Lower lobe of right lung (tissue), 2 donors: ENCODE measurements at regions not wholly inside any gene's neighbourhood (a gene's known extent, or its start where the extent isn't known, plus 50 kb on each side); places are given as distances from the start of the nearest gene placed in this dataset.

Experiments
- ATAC-seq, 2 donors: fragments of 200-7000 bp; cut with Tn5 transposase; one replicate each; pipeline ENCODE4 v1.9.1; 2020 to 2022; ENCODE audit warnings: mild to moderate bottlenecking in 2 of 2, moderate library complexity in 2 of 2
- DNase-seq: peaks from one replicate; pipeline ENCODE4 v3.0.0-alpha.2; 2020
- H3K27ac ChIP-seq: fragments of 200-600 bp; one replicate; pipeline ENCODE4 v1.8.0; 2022
- H3K27me3 ChIP-seq: fragments of 200-600 bp; one replicate; pipeline ENCODE4 v1.8.0; 2022; ENCODE audit warnings: low read depth
- H3K36me3 ChIP-seq: fragments of 200-600 bp; one replicate; pipeline ENCODE4 v1.8.0; 2022; ENCODE audit warnings: mild to moderate bottlenecking
- H3K4me1 ChIP-seq: fragments of 200-600 bp; one replicate; pipeline ENCODE4 v1.8.0; 2022
- H3K4me3 ChIP-seq: fragments of 200-600 bp; one replicate; pipeline ENCODE4 v1.8.0; 2022; ENCODE audit warnings: mild to moderate bottlenecking
- H3K9me3 ChIP-seq: fragments of 200-600 bp; one replicate; pipeline ENCODE4 v1.8.0; 2022
- intact Hi-C: fragments of 100-400 bp; cut with DNase I; formaldehyde crosslinking; loops from one replicate; pipeline ENCODE4 v1.11.0; 2022
- TF ChIP-seq, protein P1 (sequence below): fragments of 200-600 bp; IDR thresholded peaks from one replicate; pipeline ENCODE4 v1.8.0; 2022; ENCODE audit warnings: antibody characterized with exemption, mild to moderate bottlenecking
- donor health status: DM: no; HTN: yes; CAD: no; lungs with severe emphysema.

DNA sequence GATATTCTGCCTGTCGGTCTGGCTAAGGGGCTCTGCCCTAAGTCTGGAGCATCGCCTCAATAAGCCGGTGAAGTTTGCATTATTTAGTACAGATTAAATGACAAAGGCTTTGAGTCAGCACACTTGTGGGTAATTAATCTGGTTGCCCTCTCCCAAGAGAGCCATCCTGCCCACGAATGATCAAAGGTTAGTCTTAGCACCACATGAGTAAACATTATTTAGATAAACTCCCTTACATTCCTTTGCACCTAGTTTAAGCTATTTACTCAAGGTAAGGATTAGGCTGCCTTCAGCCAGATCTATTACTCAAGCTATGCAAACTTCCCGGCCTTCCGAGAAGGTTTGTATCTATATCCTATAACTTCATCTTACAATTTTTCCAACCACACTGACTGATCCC lies 572.1 kb downstream of the CHSY3 start:
- intact Hi-C loops: no loop called here
- no peak for DNase-seq
- TF ChIP-seq, protein P1, sequence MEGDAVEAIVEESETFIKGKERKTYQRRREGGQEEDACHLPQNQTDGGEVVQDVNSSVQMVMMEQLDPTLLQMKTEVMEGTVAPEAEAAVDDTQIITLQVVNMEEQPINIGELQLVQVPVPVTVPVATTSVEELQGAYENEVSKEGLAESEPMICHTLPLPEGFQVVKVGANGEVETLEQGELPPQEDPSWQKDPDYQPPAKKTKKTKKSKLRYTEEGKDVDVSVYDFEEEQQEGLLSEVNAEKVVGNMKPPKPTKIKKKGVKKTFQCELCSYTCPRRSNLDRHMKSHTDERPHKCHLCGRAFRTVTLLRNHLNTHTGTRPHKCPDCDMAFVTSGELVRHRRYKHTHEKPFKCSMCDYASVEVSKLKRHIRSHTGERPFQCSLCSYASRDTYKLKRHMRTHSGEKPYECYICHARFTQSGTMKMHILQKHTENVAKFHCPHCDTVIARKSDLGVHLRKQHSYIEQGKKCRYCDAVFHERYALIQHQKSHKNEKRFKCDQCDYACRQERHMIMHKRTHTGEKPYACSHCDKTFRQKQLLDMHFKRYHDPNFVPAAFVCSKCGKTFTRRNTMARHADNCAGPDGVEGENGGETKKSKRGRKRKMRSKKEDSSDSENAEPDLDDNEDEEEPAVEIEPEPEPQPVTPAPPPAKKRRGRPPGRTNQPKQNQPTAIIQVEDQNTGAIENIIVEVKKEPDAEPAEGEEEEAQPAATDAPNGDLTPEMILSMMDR: no peak

DNA sequence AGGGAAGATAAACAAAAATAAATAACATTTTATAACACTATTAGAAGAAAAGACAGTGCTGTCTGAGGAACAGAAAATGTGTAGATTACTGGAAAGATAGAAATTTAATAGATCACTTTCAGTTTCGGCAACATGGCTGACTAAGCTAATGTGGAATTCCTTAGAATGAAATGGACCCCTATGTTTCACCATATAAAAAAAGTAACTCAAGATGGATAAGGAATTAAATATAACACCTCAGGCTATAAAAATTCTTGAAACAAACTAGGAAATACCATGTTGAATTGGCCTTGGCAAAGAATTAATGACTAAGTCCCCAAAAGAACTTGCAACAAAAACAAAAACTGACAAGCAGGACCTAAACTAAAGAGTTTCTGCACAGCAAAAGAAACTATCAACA lies 558.3 kb downstream of the CHSY3 start:
- ATAC-seq: no peak
- no peaks in the 10 kb centered on the region for H3K27me3 ChIP-seq
- intact Hi-C loops: no loop called here
- no peaks in the 10 kb centered on the region for H3K4me1 ChIP-seq
- H3K4me3 ChIP-seq: no peak overlapping the region
- H3K9me3 ChIP-seq: no peaks in the 10 kb centered on the region
- H3K27ac ChIP-seq: no peak overlapping the region
- no peaks in the 10 kb centered on the region for H3K36me3 ChIP-seq
- TF ChIP-seq, protein P1: no peak
- DNase-seq: no peak

More for the DNA sequence above, 572.1 kb downstream of the CHSY3 start:
- ATAC-seq: no peak
- Histone ChIP-seq H3K36me3 (no peaks in the 10 kb centered on the region), H3K4me1 (no peaks in the 10 kb centered on the region), H3K27me3 (no peaks in the 10 kb centered on the region), H3K4me3 (no peak overlapping the region), H3K27ac (no peak overlapping the region), H3K9me3 (peaks cover 14% of the 10 kb centered on the region)

DNA sequence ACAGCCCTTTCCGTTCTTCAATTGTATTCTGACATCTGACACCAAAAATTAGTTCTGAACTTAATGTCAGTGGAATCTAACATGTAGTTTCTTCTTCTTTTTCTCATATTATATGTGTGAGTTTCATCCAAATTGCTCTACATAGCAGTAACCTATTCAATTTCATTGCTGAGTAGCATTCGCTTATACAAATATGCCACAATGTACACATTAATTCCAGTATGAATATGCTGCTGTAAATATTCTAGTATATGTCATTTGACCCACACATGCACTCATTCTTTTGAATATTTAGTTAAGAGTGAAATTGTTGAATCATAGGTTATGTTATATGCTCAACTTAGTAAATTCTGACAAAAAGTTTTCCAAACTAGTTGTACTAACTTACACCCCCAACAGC lies 550.9 kb downstream of the CHSY3 start:
- DNase-seq: no peak
- ATAC-seq: no peak
- Histone ChIP-seq H3K36me3 (no peaks in the 10 kb centered on the region), H3K4me1 (no peaks in the 10 kb centered on the region), H3K27ac (no peak overlapping the region), H3K4me3 (no peak overlapping the region), H3K27me3 (no peaks in the 10 kb centered on the region), H3K9me3 (peaks cover 11% of the 10 kb centered on the region)
- TF ChIP-seq, protein P1: no peak
- intact Hi-C loops: no loop called here

DNA sequence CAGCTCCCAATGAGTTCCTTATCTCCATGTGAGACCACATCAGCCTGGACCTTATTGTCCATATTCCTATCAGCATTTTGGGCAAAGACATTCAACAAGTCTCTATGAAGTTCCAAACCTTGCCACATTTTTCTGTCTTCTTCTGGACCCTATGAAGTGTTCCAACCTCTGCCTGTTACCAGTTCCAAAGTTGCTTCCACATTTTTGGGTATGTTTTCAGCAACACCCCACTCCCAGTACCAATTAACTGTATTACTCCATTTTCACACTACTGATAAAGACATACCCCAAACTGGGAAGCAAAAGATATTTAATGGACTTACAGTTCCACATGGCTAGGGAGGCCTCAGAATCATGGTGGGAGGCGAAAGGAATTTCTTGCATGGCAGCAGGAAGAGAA lies 548.5 kb downstream of the CHSY3 start:
- Histone ChIP-seq H3K27me3 (no peaks in the 10 kb centered on the region), H3K27ac (no peak overlapping the region), H3K4me1 (no peaks in the 10 kb centered on the region), H3K9me3 (peaks cover 11% of the 10 kb centered on the region), H3K36me3 (no peaks in the 10 kb centered on the region), H3K4me3 (no peak overlapping the region)
- TF ChIP-seq, protein P1: no peak
- intact Hi-C loops: no loop called here
- DNase-seq (no peak), ATAC-seq (no peak)

DNA sequence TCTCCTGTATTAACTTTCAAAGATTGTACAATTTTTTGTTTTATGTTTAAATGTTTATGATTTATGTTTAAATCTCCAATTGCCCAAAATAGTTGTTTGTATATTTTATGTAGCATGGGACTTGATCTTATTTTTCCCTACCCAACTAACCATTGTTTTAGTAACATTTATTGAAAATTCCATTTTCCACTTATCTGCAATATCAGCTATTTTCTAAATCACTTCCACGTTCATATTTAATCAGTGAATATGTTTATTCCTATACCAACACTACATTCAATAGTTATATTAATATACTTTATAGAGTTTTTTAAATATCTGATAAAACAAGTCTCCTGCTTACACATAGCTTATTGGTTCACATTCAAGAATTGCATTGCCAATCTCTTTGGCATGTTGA lies 532.2 kb downstream of the CHSY3 start:
- DNase-seq (no peak), ATAC-seq (no peak)
- no peaks in the 10 kb centered on the region for H3K27me3 ChIP-seq
- H3K36me3 ChIP-seq: no peaks in the 10 kb centered on the region
- H3K27ac ChIP-seq: no peak overlapping the region
- peaks cover 18% of the 10 kb centered on the region for H3K9me3 ChIP-seq
- TF ChIP-seq, protein P1: no peak
- intact Hi-C loops: no loop called here
- H3K4me1 ChIP-seq: no peaks in the 10 kb centered on the region
- no peak overlapping the region for H3K4me3 ChIP-seq
